ENCODE measurements at regions not wholly inside any gene's neighbourhood (a gene's known extent, or its start where the extent isn't known, plus 50 kb on each side); places are given as distances from the start of the nearest gene placed in this dataset.

- FAIRE-seq, result peak; percentile 18
- H3K9me3 ChIP-seq (ENCODE audit: low read length), result no peaks in the 10 kb centered on the region
- H3K27me3 ChIP-seq (ENCODE audit: control insufficient read depth in 1 of 2, insufficient read depth in 2 of 2, low read length in 2 of 2), result no peaks in the 10 kb centered on the region
- intact Hi-C loops (cut with micrococcal nuclease; ENCODE audit: unreplicated experiment), result no loop called here
- CTCF ChIA-PET (ENCODE audit: low intra/inter-chr PET ratio, low total read pairs), result no interaction called here
- H3K79me2 ChIP-seq (ENCODE audit: insufficient read depth, low read length), result no peaks in the 10 kb centered on the region
- no peak overlapping the region for H2AFZ ChIP-seq (ENCODE audit: low read length)
- H3K27ac ChIP-seq (ENCODE audit: extremely low read length, insufficient read depth, low read length), result no peak overlapping the region
- no peak for DNase-seq (ENCODE audit: low spot score)
- H3K9ac ChIP-seq (ENCODE audit: insufficient read depth, low read depth, low read length), result no peak overlapping the region
- no peaks in the 10 kb centered on the region for H3K36me3 ChIP-seq (replicated peaks in 1 of 2; ENCODE audit: control insufficient read depth in 1 of 2, insufficient read depth in 2 of 2, low read length in 2 of 2)
- BruUV-seq (replicated peaks), result no TSS peak
- POLR2A ChIA-PET, result interaction anchor here (3.3 kb wide), 1 partner anchor 15 kb away, joined by 31 read pairs; no protein-coding TSS in a partner anchor
- in situ Hi-C loops (cut with HindIII; ENCODE audit: extremely low pct_ligation_motif_present, low pct_unique_long_range_greater_than_20kb), result no loop called here
- H3K4me2 ChIP-seq (ENCODE audit: low read depth, low read length), result no peak overlapping the region
- WGBS (ENCODE audit: low lambda C conversion rate), result 89% methylated on average over 13 of the region's 13 CpGs
- ATAC-seq, result no peak
- H3K4me1 ChIP-seq (ENCODE audit: insufficient read depth, low read length), result peaks cover 64% of the 10 kb centered on the region
- H3K4me3 ChIP-seq (replicated peaks in 1 of 3; ENCODE audit: insufficient read depth in 1 of 3, low read depth in 2 of 3, low read length in 3 of 3), result no peak overlapping the region
- H4K20me1 ChIP-seq (ENCODE audit: insufficient read depth, low read length), result no peaks in the 10 kb centered on the region
- no peak for TF ChIP-seq KAT7 (CRISPR knock-in tag; IDR thresholded peaks at IDR 0.05; ENCODE audit: borderline replicate concordance)
- no peak for TF ChIP-seq PRDM4 (CRISPR knock-in tag; IDR thresholded peaks at IDR 0.05; ENCODE audit: borderline replicate concordance)
- no peak for TF ChIP-seq ZNF274 (CRISPR knock-in tag; IDR thresholded peaks at IDR 0.05)
- no peak for TF ChIP-seq CEBPB (IDR thresholded peaks at IDR 0.05; ENCODE audit: borderline replicate concordance, low read depth, low read length)
- TF ChIP-seq TRIM22 (IDR thresholded peaks at IDR 0.05), result no peak
- TF ChIP-seq PHF8 (CRISPR knock-in tag; IDR thresholded peaks at IDR 0.05), result no peak
- TF ChIP-seq TFDP2 (CRISPR knock-in tag; IDR thresholded peaks at IDR 0.05), result no peak
- TF ChIP-seq NR2F1 (CRISPR knock-in tag; IDR thresholded peaks at IDR 0.05), result no peak
- no peak for TF ChIP-seq SP2 (CRISPR knock-in tag; IDR thresholded peaks at IDR 0.05)
- TF ChIP-seq ZNF160 (CRISPR knock-in tag; IDR thresholded peaks at IDR 0.05), result no peak
- no peak for TF ChIP-seq ZNF362 (CRISPR knock-in tag; IDR thresholded peaks at IDR 0.05; ENCODE audit: borderline replicate concordance)
- no peak for TF ChIP-seq ZBTB38 (CRISPR knock-in tag; IDR thresholded peaks at IDR 0.05)
- TF ChIP-seq ZNF574 (CRISPR knock-in tag; IDR thresholded peaks at IDR 0.05), result no peak
- TF ChIP-seq ZNF589 (CRISPR knock-in tag; conservative IDR thresholded peaks at IDR 0.05), result no peak
- TF ChIP-seq TGIF2 (CRISPR knock-in tag; IDR thresholded peaks at IDR 0.05), result no peak
These were observed 81.3 kb upstream of the SIRPA start for GRCh38 chr20:1813674-1814635.

All from HepG2 (cell line).